Bone marrow (tissue), 2 donors: ENCODE measurements at regions not wholly inside any gene's neighbourhood (a gene's known extent, or its start where the extent isn't known, plus 50 kb on each side); places are given as distances from the start of the nearest gene placed in this dataset.

Experiments
- DNase-seq, 2 donors: peaks; one replicate each; lab custom pipeline; 2025; lab: John Stamatoyannopoulos, UW

GRCh38 chr4:13316354-13316753 lies 167.8 kb downstream of the RAB28 start:
- no peak for DNase-seq

DNA sequence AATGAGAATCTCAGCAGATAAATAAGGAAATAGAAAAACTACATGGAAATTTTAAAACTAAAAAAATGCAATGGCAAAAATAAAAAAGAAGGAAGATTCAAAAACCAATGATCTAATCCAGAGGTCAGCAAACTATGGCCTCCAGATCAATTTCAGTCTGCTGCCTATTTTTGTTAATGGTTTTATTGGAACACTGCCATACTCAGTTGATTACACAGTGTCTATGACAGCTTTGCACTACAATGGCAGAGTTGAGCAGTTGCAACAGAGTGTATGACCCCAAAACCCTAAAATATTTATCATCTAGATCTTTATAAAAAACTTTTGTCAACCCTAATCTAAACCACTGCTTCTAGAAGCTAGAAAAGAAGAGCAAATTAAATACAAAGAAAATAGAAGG lies 170.3 kb downstream of the RAB28 start:
- DNase-seq: no peak

DNA sequence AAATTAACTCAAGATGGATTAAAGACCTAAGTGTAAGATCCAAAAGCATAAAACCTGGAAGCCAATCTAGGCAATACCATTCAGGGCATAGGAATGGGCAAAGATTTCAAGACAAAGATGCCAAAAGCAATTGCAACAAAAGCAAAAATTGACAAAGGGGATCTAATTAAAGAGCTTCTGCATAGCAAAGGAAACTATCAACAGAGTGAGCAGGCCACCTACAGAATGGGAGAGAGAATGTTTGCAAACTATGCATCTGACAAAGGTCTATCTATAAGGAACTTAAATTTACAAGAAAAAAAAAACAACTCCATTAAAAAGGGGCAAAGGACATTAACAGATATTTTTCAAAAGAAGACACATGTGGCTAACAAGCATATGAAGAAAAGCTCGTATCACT lies 171.9 kb downstream of the RAB28 start:
- DNase-seq: no peak

DNA sequence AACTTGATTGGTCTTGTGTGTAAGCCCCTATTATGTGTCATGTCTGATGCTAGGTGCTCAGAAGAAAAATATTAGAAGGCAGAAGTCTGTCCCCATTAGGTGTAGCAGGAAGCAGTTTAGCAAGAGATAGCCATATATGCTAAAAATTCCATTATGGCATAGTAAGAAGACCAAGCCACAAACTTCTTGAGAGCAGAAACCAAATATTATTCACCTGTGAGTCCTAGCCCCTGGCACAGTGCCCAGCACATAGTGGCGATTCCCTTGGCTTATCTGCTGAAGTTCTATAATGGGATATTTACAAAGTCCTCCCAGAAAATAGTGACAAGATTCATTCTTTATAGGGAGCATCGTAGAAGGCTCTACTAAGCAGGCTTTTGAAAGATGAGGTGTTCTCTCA lies 174.4 kb downstream of the RAB28 start:
- no peak for DNase-seq

DNA sequence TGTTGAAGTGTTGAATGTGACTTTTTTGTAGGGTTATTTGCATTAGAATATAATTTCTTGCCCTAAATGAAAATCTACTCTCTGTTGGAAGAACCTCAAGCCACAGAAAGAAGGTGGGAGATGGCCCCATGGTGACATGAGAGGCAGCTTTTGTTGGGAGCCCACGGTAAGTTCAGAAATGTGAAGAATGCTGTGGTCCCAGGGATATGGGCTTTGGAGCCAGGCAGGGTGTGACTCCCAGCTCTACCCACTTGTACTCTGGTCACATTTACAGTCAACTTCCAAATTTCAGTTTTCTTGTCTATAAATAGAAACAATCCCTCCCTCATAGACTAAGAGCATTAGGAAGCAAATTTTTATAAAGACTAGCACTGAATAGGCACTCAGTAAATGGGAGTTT lies 177.8 kb downstream of the RAB28 start:
- DNase-seq: no peak

GRCh38 chr4:13302876-13303275 lies 181.3 kb downstream of the RAB28 start:
- no peak for DNase-seq

GRCh38 chr4:13299343-13299742 lies 184.8 kb downstream of the RAB28 start:
- no peak for DNase-seq

- no peak for DNase-seq
Measured at GRCh38 chr4:13298655-13299054, 185.5 kb downstream of the RAB28 start.

DNA sequence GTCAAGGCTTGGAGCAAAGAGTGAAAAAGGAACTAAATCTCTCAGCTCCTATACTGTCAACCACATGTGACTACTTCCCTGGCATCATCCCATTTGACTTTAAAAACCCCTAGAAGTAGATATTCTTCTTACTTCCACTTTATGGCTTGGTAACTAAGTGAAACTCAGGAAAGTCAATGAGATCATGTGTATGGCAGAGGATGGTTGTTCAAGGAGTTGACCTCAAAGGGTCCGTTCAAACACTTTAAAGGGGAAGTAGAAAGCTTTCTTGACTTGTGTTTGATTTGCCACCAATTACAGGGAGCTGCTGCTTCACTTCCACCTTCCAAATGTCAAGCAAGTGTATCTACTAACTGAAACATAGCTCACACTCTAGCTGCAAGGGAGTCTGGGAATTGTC lies 187.2 kb downstream of the RAB28 start:
- no peak for DNase-seq

- DNase-seq: no peak
Measured at GRCh38 chr4:13294961-13295605, 189.1 kb downstream of the RAB28 start.

DNA sequence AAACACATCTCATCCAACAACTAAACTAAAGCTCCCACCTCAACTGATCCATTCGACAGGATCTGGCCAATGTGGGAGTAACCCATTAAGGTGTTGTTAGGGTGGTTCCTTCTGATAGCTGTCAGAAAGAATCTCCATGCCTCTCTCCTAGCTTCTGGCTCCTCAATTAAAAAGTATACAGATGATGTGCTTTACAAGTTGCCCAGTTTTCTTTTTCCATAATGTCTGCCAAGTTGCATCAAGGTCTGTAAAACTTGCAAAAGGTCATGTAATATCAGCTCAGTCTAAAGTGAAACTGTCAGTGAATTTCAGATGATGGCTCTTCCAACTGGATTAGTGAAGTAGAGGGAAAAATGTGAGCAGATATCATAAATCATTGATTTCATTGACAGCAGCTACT lies 191.8 kb downstream of the RAB28 start:
- no peak for DNase-seq

DNA sequence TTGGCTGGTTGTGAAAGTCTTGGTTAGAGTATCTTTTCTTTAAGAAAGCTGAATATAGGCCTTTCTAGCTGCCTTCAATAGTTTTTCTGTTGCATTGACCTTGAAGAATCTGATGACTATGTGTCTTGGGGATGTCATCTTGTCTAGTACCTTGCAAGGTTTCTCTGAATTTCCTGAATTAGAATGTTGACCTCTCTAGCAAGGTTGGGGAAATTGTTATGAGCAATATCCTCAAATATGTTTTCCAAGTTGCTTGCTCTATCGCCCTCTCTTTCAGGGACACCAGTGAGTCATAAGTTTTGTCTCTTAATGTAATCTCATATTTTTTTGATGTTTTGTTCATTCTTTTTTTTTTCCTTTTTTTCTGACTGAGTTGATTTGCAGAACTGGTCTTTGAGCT lies 194.7 kb downstream of the RAB28 start:
- DNase-seq: no peak

DNA sequence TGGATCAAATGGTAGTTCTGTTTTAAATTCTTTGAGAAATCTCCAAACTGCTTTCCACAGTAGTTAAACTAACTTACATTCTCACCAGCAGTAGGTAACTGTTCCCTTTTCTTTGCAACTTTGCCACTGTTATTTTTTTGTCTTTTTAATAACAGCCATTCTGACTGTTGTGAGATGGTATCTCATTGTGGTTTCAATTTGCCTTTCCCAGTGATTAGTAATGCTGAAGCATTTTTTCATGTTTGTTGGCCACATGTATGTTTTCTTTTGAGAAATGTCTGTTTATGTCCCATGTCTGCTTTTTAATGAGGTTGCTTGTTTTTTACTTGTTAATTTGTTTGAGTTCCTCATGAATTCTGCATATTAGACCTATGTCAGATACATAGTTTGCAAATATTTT lies 198.8 kb downstream of the RAB28 start:
- no peak for DNase-seq

GRCh38 chr4:13284932-13285331 lies 199.2 kb downstream of the RAB28 start:
- DNase-seq: no peak

DNA sequence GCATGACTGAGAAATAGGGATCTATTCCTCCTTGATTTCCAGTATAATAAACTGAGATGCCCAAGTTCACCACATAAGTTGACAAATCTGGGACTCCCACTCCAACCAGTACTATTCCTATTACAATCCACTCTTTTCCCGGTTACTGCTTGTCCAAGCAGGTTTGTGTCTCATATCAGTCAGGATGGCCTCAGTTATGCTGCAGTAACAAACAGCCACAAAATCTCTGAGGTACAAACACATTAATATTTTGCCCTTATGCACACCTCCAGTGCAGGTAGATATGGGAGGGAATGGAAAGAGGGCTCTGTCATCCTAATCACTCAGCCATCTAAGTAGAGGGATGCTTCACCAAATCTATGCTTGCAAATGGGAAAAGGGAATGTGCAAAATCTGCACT lies 207.8 kb downstream of the RAB28 start:
- DNase-seq: no peak

- DNase-seq: no peak
Measured at GRCh38 chr4:13268703-13269102, 215.4 kb downstream of the RAB28 start.

GRCh38 chr4:13268165-13268564 lies 216.0 kb downstream of the RAB28 start:
- DNase-seq: no peak

- DNase-seq: no peak
Measured at GRCh38 chr4:13267091-13267490, 217.0 kb downstream of the RAB28 start.

GRCh38 chr4:13266687-13267086 lies 217.5 kb downstream of the RAB28 start:
- no peak for DNase-seq

DNA sequence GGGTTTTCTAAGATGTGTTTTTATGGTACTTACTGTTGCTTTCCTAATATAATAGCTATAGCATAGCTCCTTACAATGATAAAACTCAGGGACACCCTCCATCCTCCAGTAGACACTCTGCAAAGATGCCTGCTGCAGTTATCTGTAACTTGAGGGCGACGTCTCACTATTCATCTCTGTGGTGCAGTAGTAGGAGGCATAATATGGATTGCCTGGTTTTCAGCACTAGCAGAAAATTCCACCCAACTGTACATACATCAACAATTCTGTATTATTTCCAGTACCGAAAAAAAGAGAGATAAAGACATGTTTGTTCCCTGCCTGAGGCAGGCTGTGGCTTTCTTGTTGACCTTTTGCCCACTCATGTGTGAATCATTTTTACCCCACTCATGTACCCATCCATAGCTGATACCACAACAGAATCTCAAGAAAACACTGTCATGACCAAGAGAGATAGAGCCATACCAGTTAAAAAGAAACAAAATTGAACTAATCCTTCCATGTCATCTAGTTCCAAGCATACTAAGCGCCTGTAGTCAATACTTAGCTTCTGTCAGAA lies 220.1 kb downstream of the RAB28 start:
- DNase-seq: no peak

- no peak for DNase-seq
Measured at GRCh38 chr4:13262816-13263215, 221.3 kb downstream of the RAB28 start.

DNA sequence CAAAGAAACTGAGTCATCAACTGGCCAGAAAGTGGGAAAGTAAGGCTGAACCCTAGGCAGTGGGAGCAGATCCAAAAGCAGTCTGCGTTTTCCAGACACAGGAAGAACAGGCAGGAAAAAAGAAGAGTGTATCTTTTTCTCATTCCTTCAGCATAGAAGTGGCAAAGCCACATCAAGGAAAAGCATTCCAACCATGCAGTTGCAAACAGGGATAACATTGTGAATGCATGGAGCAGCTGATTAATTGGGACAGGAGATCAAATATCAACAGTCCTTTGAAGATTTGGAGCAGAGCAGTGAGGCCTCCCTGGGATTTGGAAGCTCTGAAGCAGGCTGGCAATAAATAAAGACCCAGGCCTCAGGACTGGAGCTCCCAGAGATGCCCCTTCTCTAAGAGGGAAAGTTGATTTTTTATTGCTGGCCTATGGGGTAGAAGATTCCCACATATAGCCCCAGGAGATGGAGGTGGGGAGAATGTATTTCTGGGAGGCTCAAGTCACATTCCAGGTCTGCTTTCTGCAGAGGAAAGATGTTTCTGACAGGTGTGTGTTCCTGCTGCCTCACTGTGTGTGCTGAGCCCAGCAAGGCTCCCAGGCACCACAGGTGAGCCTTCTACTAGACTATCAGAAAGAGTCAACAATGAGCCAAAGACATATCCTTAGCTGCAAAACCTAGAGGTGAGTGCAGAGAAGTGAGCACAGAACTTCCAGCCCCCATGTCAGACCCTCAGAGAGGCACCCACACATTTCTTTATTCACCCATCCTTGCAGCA lies 222.5 kb downstream of the RAB28 start:
- no peak for DNase-seq

DNA sequence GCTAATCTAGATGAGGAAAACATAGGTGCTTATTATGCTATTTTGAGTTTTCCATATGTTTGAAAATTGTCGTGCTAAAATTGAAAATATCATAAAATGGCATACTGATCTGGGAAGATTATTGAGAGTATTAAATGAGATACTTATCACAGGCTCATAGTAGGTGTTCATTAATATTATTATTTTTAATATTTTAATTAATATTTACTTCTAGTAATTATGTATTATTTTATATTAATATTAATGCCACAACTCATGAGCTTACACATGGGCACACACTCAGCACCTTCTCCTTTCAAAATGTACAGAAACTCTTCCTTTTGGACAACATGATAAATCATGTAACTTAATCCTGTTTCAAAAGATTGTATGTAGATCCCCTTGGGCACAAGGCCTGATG lies 223.6 kb downstream of the RAB28 start:
- no peak for DNase-seq

DNA sequence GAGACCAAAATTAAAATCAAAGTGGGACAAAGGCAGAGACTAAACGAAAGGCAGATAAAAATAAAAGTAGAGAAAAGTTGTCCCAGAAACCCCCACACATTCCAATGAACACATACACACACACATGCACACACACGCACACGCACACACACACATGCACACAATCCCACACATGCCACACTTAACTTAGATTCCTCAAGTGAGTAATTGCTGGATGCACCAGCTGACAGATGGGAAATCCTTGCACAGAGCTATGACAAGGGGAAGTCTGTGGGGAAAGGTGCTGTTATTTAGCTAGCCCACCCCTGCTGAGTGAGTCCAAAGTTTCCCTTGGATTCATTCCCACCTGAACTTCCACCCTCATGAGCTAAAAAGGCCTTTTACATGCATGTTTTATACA lies 233.9 kb downstream of the RAB28 start:
- DNase-seq: no peak
